Trophoblast cell (in vitro differentiated cells and primary cell): ENCODE measurements at regions not wholly inside any gene's neighbourhood (a gene's known extent, or its start where the extent isn't known, plus 50 kb on each side); places are given as distances from the start of the nearest gene placed in this dataset.
A peak's percentile ranks its signal among the peaks of the same experiment; 100 is the strongest.

ENCODE experiments used
- DNase-seq, 2 donors: peaks; one replicate each; pipeline ENCODE4 v3.0.0-alpha.2; 2016
- H2AFZ ChIP-seq: 2 replicates; pipeline ENCODE4 v1.6.1; 2013; ENCODE audit warnings: low read length, moderate library complexity, mild to moderate bottlenecking; ENCODE audit not compliant: insufficient read depth, poor library complexity
- H2AK5ac ChIP-seq: 2 replicates; pipeline ENCODE4 v1.6.1; 2013; ENCODE audit warnings: mild to moderate bottlenecking, low read length
- H2BK120ac ChIP-seq: 2 replicates; pipeline ENCODE4 v1.6.1; 2013; ENCODE audit warnings: low read length, mild to moderate bottlenecking, moderate library complexity; ENCODE audit not compliant: insufficient read depth, poor library complexity
- H2BK12ac ChIP-seq: 2 replicates; pipeline ENCODE4 v1.6.1; 2013; ENCODE audit warnings: mild to moderate bottlenecking, low read length, moderate library complexity
- H2BK5ac ChIP-seq: 2 replicates; pipeline ENCODE4 v1.6.1; 2013; ENCODE audit warnings: low read length, low read depth, moderate library complexity, mild to moderate bottlenecking; ENCODE audit not compliant: poor library complexity
- H3K14ac ChIP-seq: 2 replicates; pipeline ENCODE4 v1.6.1; 2013; ENCODE audit warnings: mild to moderate bottlenecking, low read length
- H3K18ac ChIP-seq: 2 replicates; pipeline ENCODE4 v1.6.1; 2013; ENCODE audit warnings: mild to moderate bottlenecking, low read length
- H3K23ac ChIP-seq: 2 replicates; pipeline ENCODE4 v1.6.1; 2013; ENCODE audit warnings: low read length
- H3K27ac ChIP-seq: 2 replicates; pipeline ENCODE4 v1.5.1; 2013; ENCODE audit warnings: low read depth, mild to moderate bottlenecking, inconsistent platforms, low read length, moderate library complexity
- H3K27me3 ChIP-seq: 2 replicates; pipeline ENCODE4 v1.6.1; 2013; ENCODE audit warnings: inconsistent platforms, mild to moderate bottlenecking, low read length, moderate library complexity; ENCODE audit not compliant: insufficient read depth
- H3K36me3 ChIP-seq, 2 experiments: 1 replicate in 1 of 2; 2 replicates in 1 of 2; pipeline ENCODE4 v1.6.1; 2013; ENCODE audit warnings: low read length in 2 of 2, mild to moderate bottlenecking in 2 of 2, moderate library complexity in 1 of 2; ENCODE audit not compliant: insufficient read depth in 2 of 2, control insufficient read depth in 1 of 2
- H3K4ac ChIP-seq: 2 replicates; pipeline ENCODE4 v1.6.1; 2013; ENCODE audit warnings: low read depth, mild to moderate bottlenecking, low read length, moderate library complexity
- H3K4me1 ChIP-seq, 2 experiments: 1 replicate in 1 of 2; 2 replicates in 1 of 2; pipeline ENCODE4 v1.6.1; 2013; ENCODE audit warnings: low read length in 2 of 2, mild to moderate bottlenecking in 2 of 2, moderate library complexity in 1 of 2; ENCODE audit not compliant: insufficient read depth in 2 of 2, control insufficient read depth in 1 of 2
- H3K4me2 ChIP-seq: 2 replicates; pipeline ENCODE4 v1.6.1; 2013; ENCODE audit warnings: inconsistent platforms, mild to moderate bottlenecking, low read length, moderate library complexity
- H3K4me3 ChIP-seq: 2 replicates; pipeline ENCODE4 v1.5.1; 2013; ENCODE audit warnings: mild to moderate bottlenecking, low read depth, low read length, inconsistent platforms
- H3K79me1 ChIP-seq: one replicate; pipeline ENCODE4 v1.6.1; 2013; ENCODE audit warnings: low read length
- H3K79me2 ChIP-seq: 2 replicates; pipeline ENCODE4 v1.6.1; 2013; ENCODE audit warnings: low read length, mild to moderate bottlenecking; ENCODE audit not compliant: control insufficient read depth, insufficient read depth, poor library complexity
- H3K9ac ChIP-seq: 2 replicates; pipeline ENCODE4 v1.6.1; 2013; ENCODE audit warnings: mild to moderate bottlenecking, low read length
- H3K9me3 ChIP-seq: 2 replicates; pipeline ENCODE4 v1.6.1; 2013; ENCODE audit warnings: low read depth, mild to moderate bottlenecking, control low read depth, inconsistent platforms, low read length; ENCODE audit not compliant: insufficient read depth
- H4K12ac ChIP-seq: 2 replicates; pipeline ENCODE4 v1.6.1; 2013; ENCODE audit warnings: low read depth, mild to moderate bottlenecking, low read length, moderate library complexity
- H4K8ac ChIP-seq: 2 replicates; pipeline ENCODE4 v1.6.1; 2013; ENCODE audit warnings: low read depth, mild to moderate bottlenecking, low read length, moderate library complexity
- H4K91ac ChIP-seq: one replicate; pipeline ENCODE4 v1.6.1; 2013; ENCODE audit warnings: low read depth, mild to moderate bottlenecking, low read length, moderate library complexity
- WGBS: extraction: QIAGEN DNeasy Blood & Tissue Kit; methylation state at CpG from one replicate; pipeline ENCODE4 v1.1.7; 2013; ENCODE audit warnings: missing lambda C conversion rate; ENCODE audit not compliant: insufficient read length, insufficient coverage; ENCODE audit errors: extremely low coverage; 5-methylcytosine and 5-hydroxymethylcytosine counted together

- H3K27me3 ChIP-seq = no peaks in the 10 kb centered on the region
- no peaks in the 10 kb centered on the region for H3K79me2 ChIP-seq
- peak overlapping the region; percentile 63 for H4K8ac ChIP-seq
- no peak overlapping the region for H3K4me3 ChIP-seq
- H3K4me1 ChIP-seq = peaks cover 9 to 12% of the 10 kb centered on the region in 2 experiments
- peak overlapping the region; percentile 80 for H2BK5ac ChIP-seq
- H4K12ac ChIP-seq = no peak overlapping the region
- peak overlapping the region; percentile 63 for H3K4ac ChIP-seq
- H2BK120ac ChIP-seq = peak overlapping the region; percentile 84
- H4K91ac ChIP-seq = peak overlapping the region; percentile 88
- H3K79me1 ChIP-seq = peaks cover 17% of the 10 kb centered on the region
- H3K36me3 ChIP-seq = no peaks in the 10 kb centered on the region
- peak overlapping the region; percentile 80 for H3K27ac ChIP-seq
- H2BK12ac ChIP-seq = peak overlapping the region; percentile 78
- no peak overlapping the region for H3K4me2 ChIP-seq
- peak overlapping the region; percentile 23 for H3K14ac ChIP-seq
- H2AFZ ChIP-seq = peak overlapping the region; percentile 11
- WGBS = no CpG with 5 or more reads among the region's 6 CpGs
- H3K9ac ChIP-seq = no peak overlapping the region
- H3K23ac ChIP-seq = no peak overlapping the region
- H3K9me3 ChIP-seq = peaks cover 2% of the 10 kb centered on the region
- peak overlapping the region; percentile 22 for H2AK5ac ChIP-seq
- peak overlapping the region; percentile 31 for H3K18ac ChIP-seq
- peak in 1 of 2 donors; percentile 18 for DNase-seq
Observed at GRCh38 chr6:166677941-166678340, 50.9 kb upstream of the RPS6KA2 start.
